ENCODE measurements at regions not wholly inside any gene's neighbourhood (a gene's known extent, or its start where the extent isn't known, plus 50 kb on each side); places are given as distances from the start of the nearest gene placed in this dataset.

DNA sequence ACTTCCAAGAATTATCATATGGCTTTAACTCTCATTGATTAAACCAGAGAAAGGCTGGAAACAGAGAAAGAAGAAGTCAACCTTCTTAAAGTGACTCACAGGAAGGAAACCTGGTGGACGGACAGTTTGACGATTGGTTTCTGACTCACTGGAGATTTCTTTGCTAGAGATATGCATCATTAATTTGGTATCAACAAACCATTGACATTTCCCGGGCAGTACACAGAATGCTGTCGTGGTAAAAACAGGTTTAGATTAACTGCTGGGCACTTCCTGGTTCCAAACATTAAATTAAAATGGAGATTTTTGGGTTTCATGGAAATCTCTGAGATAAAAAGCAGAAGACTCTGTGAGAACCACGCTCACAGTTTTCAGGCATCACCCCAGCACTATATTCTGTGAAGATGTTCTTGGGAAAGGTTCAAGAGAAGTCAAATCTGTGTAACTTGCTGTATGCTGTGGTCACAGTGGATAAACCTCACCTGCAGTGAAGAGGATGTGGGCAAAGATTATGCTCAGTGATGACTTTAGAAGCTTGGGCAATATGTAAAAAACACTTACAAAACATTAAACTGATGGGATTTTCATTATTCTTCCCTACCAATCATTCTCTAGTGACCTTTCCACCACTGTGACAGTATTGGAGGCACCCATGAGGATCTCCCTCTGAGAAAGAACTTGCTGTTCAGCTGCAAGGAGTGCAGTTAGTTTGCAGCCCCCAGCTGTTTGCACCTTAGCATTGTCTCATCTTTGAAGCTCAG, 61.1 kb upstream of the CD44 start:
- no peaks in the 10 kb centered on the region for H3K27me3 Mint-ChIP-seq (ENCODE audit: low read depth)
- ATAC-seq = no peak
- H3K27ac Mint-ChIP-seq = no peak overlapping the region
- no peaks in the 10 kb centered on the region for H3K36me3 Mint-ChIP-seq
- H3K4me3 Mint-ChIP-seq = no peak overlapping the region
- TF ChIP-seq NR3C1 (CRISPR knock-in tag; conservative IDR thresholded peaks at IDR 0.05; ENCODE audit: low read depth) (no peak), ZNF532 (CRISPR knock-in tag; IDR thresholded peaks at IDR 0.05; ENCODE audit: borderline replicate concordance) (no peak), CREB1 (CRISPR knock-in tag; IDR thresholded peaks at IDR 0.05) (no peak), ZNF281 (CRISPR knock-in tag; IDR thresholded peaks at IDR 0.05) (no peak), CBFB (CRISPR knock-in tag; IDR thresholded peaks at IDR 0.05; ENCODE audit: low read depth) (no peak), ZNF138 (CRISPR knock-in tag; conservative IDR thresholded peaks at IDR 0.05) (no peak), TCF7 (CRISPR knock-in tag; IDR thresholded peaks at IDR 0.05; ENCODE audit: low read depth) (no peak), ZNF396 (CRISPR knock-in tag; IDR thresholded peaks at IDR 0.05; ENCODE audit: borderline replicate concordance) (no peak), KAT7 (CRISPR knock-in tag; IDR thresholded peaks at IDR 0.05; ENCODE audit: borderline replicate concordance) (no peak), ZNF263 (CRISPR knock-in tag; IDR thresholded peaks at IDR 0.05; ENCODE audit: low read depth) (no peak), NFYB (CRISPR knock-in tag; conservative IDR thresholded peaks at IDR 0.05; ENCODE audit: low read depth) (no peak), HMGA2 (CRISPR knock-in tag; IDR thresholded peaks at IDR 0.05) (no peak), OVOL2 (CRISPR knock-in tag; IDR thresholded peaks at IDR 0.05; ENCODE audit: borderline replicate concordance) (no peak), ESRRA (CRISPR knock-in tag; IDR thresholded peaks at IDR 0.05; ENCODE audit: borderline replicate concordance) (no peak), ZBTB21 (CRISPR knock-in tag; IDR thresholded peaks at IDR 0.05; ENCODE audit: borderline replicate concordance) (no peak), ERG (CRISPR knock-in tag; IDR thresholded peaks at IDR 0.05) (no peak), SMAD4 (CRISPR knock-in tag; IDR thresholded peaks at IDR 0.05) (no peak), NR2C2 (CRISPR knock-in tag; IDR thresholded peaks at IDR 0.05) (no peak)
- TF ChIP-seq, protein P1, sequence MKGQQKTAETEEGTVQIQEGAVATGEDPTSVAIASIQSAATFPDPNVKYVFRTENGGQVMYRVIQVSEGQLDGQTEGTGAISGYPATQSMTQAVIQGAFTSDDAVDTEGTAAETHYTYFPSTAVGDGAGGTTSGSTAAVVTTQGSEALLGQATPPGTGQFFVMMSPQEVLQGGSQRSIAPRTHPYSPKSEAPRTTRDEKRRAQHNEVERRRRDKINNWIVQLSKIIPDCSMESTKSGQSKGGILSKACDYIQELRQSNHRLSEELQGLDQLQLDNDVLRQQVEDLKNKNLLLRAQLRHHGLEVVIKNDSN (CRISPR knock-in tag; IDR thresholded peaks at IDR 0.05) = no peak
- TF ChIP-seq, protein P2, sequence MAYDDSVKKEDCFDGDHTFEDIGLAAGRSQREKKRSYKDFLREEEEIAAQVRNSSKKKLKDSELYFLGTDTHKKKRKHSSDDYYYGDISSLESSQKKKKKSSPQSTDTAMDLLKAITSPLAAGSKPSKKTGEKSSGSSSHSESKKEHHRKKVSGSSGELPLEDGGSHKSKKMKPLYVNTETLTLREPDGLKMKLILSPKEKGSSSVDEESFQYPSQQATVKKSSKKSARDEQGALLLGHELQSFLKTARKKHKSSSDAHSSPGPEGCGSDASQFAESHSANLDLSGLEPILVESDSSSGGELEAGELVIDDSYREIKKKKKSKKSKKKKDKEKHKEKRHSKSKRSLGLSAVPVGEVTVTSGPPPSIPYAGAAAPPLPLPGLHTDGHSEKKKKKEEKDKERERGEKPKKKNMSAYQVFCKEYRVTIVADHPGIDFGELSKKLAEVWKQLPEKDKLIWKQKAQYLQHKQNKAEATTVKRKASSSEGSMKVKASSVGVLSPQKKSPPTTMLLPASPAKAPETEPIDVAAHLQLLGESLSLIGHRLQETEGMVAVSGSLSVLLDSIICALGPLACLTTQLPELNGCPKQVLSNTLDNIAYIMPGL (CRISPR knock-in tag; IDR thresholded peaks at IDR 0.05) = no peak
- CTCF ChIA-PET = no interaction called here
- POLR2A ChIA-PET = no interaction called here
- peaks cover 8% of the 10 kb centered on the region for H3K4me1 Mint-ChIP-seq
- H3K9me3 Mint-ChIP-seq = peaks cover 11% of the 10 kb centered on the region
- DNase-seq (ENCODE audit: low spot score) = no peak
